HEK293T (cell line): ENCODE measurements at regions not wholly inside any gene's neighbourhood (a gene's known extent, or its start where the extent isn't known, plus 50 kb on each side); places are given as distances from the start of the nearest gene placed in this dataset.

ENCODE experiments used
- CTCF ChIA-PET: fragments of 350-600 bp; formaldehyde crosslinking; extraction: SDS; loops from one replicate; lab custom pipeline; 2021; ENCODE audit warnings: antibody characterized with exemption, inconsistent platforms; lab: Yijun Ruan, JAX
- POLR2A ChIA-PET: fragments of 350-600 bp; formaldehyde crosslinking; extraction: SDS; loops from one replicate; lab custom pipeline; 2020; ENCODE audit warnings: antibody characterized with exemption, inconsistent platforms; lab: Yijun Ruan, JAX
- DNase-seq: peaks from one replicate; pipeline ENCODE4 v3.0.0; 2012; ENCODE audit warnings: mixed read lengths; ENCODE audit errors: extremely low spot score
- ARNT ChIP-seq: fragments of 450-650 bp; IDR thresholded peaks from 2 replicates; pipeline ENCODE4 v1.6.1; 2017; ENCODE audit warnings: mild to moderate bottlenecking
- BHLHE40 ChIP-seq: fragments of 450-650 bp; IDR thresholded peaks from 2 replicates; pipeline ENCODE4 v1.6.1; 2016; ENCODE audit warnings: mild to moderate bottlenecking, moderate library complexity, borderline replicate concordance
- CTBP1 ChIP-seq: fragments of 450-650 bp; IDR thresholded peaks from 2 replicates; pipeline ENCODE4 v1.6.1; 2016; ENCODE audit warnings: borderline replicate concordance
- ELF4 ChIP-seq: fragments of 450-650 bp; IDR thresholded peaks from 2 replicates; pipeline ENCODE4 v1.6.1; 2017; ENCODE audit warnings: antibody characterized with exemption
- FOXA1 ChIP-seq: fragments of 450-650 bp; IDR thresholded peaks from 2 replicates; pipeline ENCODE4 v1.6.1; 2016; ENCODE audit warnings: mild to moderate bottlenecking
- FOXK2 ChIP-seq: fragments of 450-650 bp; IDR thresholded peaks from 2 replicates; pipeline ENCODE4 v1.6.1; 2016; ENCODE audit warnings: mild to moderate bottlenecking
- FOXM1 ChIP-seq: fragments of 450-650 bp; IDR thresholded peaks from 2 replicates; pipeline ENCODE4 v1.6.1; 2017; ENCODE audit warnings: mild to moderate bottlenecking, borderline replicate concordance
- HDGF ChIP-seq: fragments of 450-650 bp; IDR thresholded peaks from 2 replicates; pipeline ENCODE4 v1.6.1; 2017; ENCODE audit warnings: antibody characterized with exemption, borderline replicate concordance
- L3MBTL2 ChIP-seq: fragments of 450-650 bp; conservative IDR thresholded peaks from 2 replicates; pipeline ENCODE4 v1.6.1; 2016; ENCODE audit warnings: mild to moderate bottlenecking
- LEF1 ChIP-seq: fragments of 450-650 bp; IDR thresholded peaks from 2 replicates; pipeline ENCODE4 v1.6.1; 2017; ENCODE audit warnings: mild to moderate bottlenecking, borderline replicate concordance
- NFRKB ChIP-seq: fragments of 450-650 bp; IDR thresholded peaks from 2 replicates; pipeline ENCODE4 v1.6.1; 2016; ENCODE audit warnings: mild to moderate bottlenecking, moderate library complexity
- SP1 ChIP-seq: fragments of 450-650 bp; IDR thresholded peaks from 2 replicates; pipeline ENCODE4 v1.6.1; 2017
- SUZ12 ChIP-seq: fragments of 450-650 bp; IDR thresholded peaks from 2 replicates; pipeline ENCODE4 v1.6.1; 2016; ENCODE audit warnings: mild to moderate bottlenecking
- TARDBP ChIP-seq: fragments of 450-650 bp; IDR thresholded peaks from 2 replicates; pipeline ENCODE4 v1.6.1; 2016
- ZNF384 ChIP-seq: fragments of 450-650 bp; IDR thresholded peaks from 2 replicates; pipeline ENCODE4 v1.6.1; 2016
- TF ChIP-seq, protein P1 (sequence below): fragments of 450-650 bp; IDR thresholded peaks from 2 replicates; pipeline ENCODE4 v1.6.1; 2016

DNA sequence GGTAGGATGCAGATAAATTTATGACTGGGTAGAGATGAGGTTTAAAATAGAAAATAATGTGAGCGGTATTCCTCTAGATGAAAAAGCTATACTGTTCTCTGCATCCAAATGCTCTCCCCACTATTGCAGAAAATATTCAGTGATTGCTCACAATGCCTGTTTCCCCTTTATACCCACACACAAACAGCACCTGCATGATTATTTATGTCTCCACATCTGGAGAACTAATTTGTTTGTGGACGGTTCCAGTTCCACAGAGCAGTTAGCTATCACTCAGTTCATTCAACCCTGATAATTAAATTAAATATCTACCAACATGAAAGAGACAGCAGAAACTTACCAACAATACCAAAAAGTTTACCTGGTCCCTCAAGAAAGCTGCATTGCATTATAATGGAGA lies 800.0 kb downstream of the CDH11 start:
- no peak for TF ChIP-seq NFRKB
- TF ChIP-seq HDGF, result no peak
- no peak for TF ChIP-seq ELF4
- TF ChIP-seq SUZ12, result no peak
- TF ChIP-seq TARDBP, result no peak
- TF ChIP-seq, protein P1, sequence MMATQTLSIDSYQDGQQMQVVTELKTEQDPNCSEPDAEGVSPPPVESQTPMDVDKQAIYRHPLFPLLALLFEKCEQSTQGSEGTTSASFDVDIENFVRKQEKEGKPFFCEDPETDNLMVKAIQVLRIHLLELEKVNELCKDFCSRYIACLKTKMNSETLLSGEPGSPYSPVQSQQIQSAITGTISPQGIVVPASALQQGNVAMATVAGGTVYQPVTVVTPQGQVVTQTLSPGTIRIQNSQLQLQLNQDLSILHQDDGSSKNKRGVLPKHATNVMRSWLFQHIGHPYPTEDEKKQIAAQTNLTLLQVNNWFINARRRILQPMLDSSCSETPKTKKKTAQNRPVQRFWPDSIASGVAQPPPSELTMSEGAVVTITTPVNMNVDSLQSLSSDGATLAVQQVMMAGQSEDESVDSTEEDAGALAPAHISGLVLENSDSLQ, result no peak
- no peak for TF ChIP-seq BHLHE40
- TF ChIP-seq FOXM1, result no peak
- TF ChIP-seq FOXA1, result no peak
- no peak for TF ChIP-seq L3MBTL2
- no peak for TF ChIP-seq ARNT
- no peak for TF ChIP-seq ZNF384
- no peak for TF ChIP-seq LEF1
- TF ChIP-seq SP1, result no peak
- TF ChIP-seq CTBP1, result no peak
- no peak for DNase-seq
- ChIA-PET CTCF (no interaction called here), POLR2A (no interaction called here)

DNA sequence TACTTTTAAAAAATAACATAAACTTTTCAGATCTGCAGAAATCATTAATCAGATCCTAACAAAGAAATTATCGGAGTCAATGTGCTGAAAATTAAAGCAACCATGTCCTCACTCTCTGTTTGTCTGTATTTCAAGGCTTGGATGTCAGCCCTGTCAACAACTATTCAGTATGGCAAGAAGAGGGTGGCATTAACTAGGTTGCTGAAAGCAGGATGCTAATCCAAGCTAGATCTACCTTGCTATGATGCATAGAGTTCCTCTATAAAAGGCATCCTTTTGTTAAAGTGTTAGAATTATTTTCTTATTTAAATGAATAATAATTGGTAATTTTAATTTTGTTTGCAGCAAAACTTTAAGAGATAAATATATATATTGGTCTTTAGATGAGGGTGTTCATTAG lies 800.8 kb downstream of the CDH11 start:
- CTCF ChIA-PET, result no interaction called here
- POLR2A ChIA-PET, result no interaction called here
- no peak for DNase-seq
- no peak for TF ChIP-seq LEF1
- no peak for TF ChIP-seq HDGF
- TF ChIP-seq, protein P1, result no peak

DNA sequence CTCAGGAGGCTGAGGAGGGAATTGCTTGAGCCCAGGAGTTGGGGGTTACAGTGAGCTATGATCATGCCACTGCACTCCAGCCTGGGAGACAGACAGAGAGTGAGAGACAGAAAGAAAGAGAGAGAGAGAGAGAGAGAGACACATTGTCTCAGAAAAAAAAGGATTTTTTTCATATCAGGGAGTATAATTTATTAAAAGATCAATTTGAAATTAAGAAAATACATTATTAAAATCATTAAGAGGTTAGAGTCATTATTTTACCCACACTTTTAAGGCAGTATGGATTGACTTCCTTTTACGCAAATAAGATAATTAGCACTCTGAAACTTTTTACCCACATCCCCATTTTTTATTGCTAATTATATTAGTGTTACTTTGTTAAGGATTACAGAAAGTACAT lies 804.3 kb downstream of the CDH11 start:
- ChIA-PET CTCF (no interaction called here), POLR2A (no interaction called here)
- DNase-seq, result no peak
- no peak for TF ChIP-seq ZNF384
- no peak for TF ChIP-seq BHLHE40
- no peak for TF ChIP-seq NFRKB
- TF ChIP-seq FOXA1, result no peak

DNA sequence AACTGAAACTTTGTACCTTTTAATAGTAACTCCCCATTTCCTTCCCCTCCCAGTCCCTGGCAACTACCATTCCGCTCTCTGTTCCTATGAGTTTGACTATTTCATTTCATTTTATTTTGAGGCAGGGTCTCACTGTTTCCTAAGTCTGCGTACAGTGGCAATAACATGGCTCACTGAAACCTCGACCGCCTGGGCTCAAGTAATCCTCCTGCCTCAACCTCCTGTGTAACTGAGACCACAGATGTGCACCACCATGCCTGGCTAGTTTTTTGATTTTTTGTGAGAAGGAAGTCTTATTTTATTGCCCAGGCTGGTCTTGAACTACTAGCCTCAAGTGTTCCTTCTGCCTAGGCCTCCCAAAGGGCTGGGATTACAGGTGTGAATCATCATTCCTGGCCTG lies 808.1 kb downstream of the CDH11 start:
- POLR2A ChIA-PET, result no interaction called here
- no peak for DNase-seq
- TF ChIP-seq SUZ12 (no peak), FOXK2 (no peak), ARNT (no peak), L3MBTL2 (no peak), LEF1 (no peak), SP1 (no peak), CTBP1 (no peak), FOXM1 (no peak), TARDBP (no peak), BHLHE40 (no peak)
- TF ChIP-seq, protein P1, result no peak
- CTCF ChIA-PET, result no interaction called here

DNA sequence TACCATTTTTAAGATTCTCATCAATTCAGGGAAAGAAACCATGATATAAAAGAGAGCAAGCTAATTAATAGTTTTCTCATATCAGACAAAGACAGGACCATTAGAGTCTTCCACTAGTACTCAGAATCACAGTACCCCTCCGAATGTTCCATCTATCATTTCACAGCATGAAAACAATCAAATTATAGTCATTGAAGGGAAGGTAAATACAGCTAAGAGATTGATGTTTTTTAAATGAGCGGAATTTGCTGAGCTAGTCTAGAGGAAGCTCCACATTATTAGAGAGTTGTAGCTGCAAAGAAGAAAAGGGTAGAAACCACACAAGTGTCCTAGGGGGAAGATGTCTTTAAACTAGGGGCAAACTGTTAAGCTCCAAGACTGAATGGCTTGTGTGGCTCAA lies 808.9 kb downstream of the CDH11 start:
- ChIA-PET CTCF (no interaction called here), POLR2A (no interaction called here)
- no peak for TF ChIP-seq ELF4
- no peak for TF ChIP-seq LEF1
- no peak for TF ChIP-seq FOXA1
- no peak for TF ChIP-seq FOXK2
- TF ChIP-seq ARNT, result no peak
- no peak for TF ChIP-seq SUZ12
- DNase-seq, result no peak

DNA sequence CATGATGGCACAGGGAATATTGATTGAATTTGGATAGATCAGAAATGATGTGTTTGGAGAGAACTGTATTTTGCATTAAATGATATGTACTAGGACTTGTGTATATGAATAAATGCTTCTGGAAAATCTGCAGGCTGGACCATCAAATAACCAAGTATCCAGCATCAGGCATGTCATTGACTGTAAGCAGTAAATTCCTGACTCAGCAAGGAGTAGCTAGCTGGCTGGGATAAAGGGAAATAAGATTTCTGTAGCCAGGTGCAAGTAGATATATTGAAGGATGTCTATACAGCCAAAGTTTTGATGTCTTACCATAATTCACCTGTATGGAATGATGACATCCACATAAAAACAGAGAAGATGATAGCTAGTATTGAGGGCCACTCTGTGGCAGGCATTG lies 809.6 kb downstream of the CDH11 start:
- ChIA-PET CTCF (no interaction called here), POLR2A (no interaction called here)
- no peak for DNase-seq
- no peak for TF ChIP-seq ZNF384
- TF ChIP-seq ARNT, result no peak
- TF ChIP-seq CTBP1, result no peak

DNA sequence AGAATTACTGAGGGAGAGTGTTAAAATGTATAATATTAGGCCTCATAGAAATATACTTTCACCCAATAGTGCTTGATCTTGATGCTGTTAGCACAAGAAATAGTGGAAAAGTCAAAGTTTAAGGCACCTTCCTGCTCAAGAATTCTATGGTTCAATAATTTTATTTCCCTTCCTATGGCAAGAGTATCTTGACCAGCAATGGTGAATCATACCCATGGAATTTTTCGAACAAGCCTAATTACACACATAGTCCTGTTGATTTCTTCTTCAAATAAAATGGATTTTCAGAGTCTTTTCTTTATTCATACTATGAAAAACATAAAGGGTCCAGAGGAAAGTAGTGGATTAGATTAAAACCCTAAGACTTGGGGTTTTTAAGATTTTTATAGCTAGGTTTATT lies 810.6 kb downstream of the CDH11 start:
- ChIA-PET CTCF (no interaction called here), POLR2A (no interaction called here)
- no peak for DNase-seq
- no peak for TF ChIP-seq SUZ12
- no peak for TF ChIP-seq ELF4
- TF ChIP-seq NFRKB, result no peak
- TF ChIP-seq ARNT, result no peak

DNA sequence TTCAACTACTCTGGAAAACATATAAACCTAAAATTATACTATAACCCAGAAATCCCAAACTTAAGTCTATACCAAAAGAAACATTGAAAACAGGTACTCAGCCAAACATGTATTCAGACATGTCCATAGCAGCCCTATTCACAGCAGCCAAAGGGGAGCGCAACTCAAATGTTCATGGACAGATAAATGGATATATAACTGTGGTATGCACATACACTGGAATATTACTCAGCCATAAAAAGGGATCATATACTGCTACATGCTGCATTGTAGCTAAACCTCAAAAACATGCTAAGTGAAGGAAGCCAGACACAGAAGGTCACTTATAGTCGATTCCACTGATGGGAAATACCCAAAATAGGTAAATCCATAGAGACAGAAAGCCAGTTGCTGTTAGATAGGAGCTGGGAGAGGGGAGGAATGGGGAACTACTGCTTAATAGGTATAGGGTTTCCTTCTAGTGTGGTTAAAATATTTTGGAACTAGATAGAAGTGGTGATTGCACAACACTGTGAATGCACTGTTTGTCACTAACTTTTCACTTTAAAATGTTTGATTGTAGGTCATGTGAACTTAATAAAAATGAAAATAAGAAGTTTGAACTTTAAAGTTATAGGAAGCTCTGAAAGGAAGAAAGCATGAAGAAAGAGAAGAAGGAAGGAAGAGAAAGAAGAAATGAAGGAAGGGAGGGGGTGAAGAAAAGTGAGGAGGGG lies 812.3 kb downstream of the CDH11 start:
- TF ChIP-seq FOXM1, result no peak
- TF ChIP-seq, protein P1, result no peak
- TF ChIP-seq L3MBTL2, result no peak
- TF ChIP-seq ARNT, result no peak
- no peak for TF ChIP-seq BHLHE40
- TF ChIP-seq NFRKB, result no peak
- TF ChIP-seq FOXA1, result no peak
- no peak for TF ChIP-seq CTBP1
- TF ChIP-seq ZNF384, result no peak
- TF ChIP-seq FOXK2, result no peak
- no peak for TF ChIP-seq SUZ12
- TF ChIP-seq TARDBP, result no peak
- TF ChIP-seq ELF4, result no peak
- CTCF ChIA-PET, result no interaction called here
- POLR2A ChIA-PET, result no interaction called here
- DNase-seq, result no peak
